HG03469 (cell line): ENCODE measurements at regions not wholly inside any gene's neighbourhood (a gene's known extent, or its start where the extent isn't known, plus 50 kb on each side); places are given as distances from the start of the nearest gene placed in this dataset.

Experiments
- ATAC-seq: cut with Tn5 transposase; IDR thresholded peaks from one replicate; pipeline ENCODE4 v1.9.1; 2021; ENCODE audit warnings: mild to moderate bottlenecking, moderate library complexity, moderate number of reproducible peaks; ENCODE audit not compliant: unreplicated experiment

DNA sequence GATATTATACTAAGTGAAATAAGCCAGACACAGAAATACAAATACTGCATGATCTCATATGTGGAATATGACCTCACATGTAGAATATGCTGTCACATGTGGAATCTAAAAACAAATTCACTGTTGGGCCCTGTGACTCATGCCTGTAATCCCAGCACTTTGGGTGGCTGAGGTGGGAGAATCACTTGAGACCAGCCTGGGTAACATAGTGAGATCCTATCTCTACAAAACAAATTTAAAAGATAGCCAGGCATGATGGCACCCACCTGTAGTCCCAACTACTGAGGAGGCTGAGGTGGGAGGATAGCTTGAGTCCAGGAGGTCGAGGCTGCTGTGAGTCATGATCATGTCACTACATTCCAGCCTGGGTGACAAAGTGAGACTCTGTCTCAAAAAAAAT lies 160.3 kb downstream of the PTEN start:
- no peak for ATAC-seq

DNA sequence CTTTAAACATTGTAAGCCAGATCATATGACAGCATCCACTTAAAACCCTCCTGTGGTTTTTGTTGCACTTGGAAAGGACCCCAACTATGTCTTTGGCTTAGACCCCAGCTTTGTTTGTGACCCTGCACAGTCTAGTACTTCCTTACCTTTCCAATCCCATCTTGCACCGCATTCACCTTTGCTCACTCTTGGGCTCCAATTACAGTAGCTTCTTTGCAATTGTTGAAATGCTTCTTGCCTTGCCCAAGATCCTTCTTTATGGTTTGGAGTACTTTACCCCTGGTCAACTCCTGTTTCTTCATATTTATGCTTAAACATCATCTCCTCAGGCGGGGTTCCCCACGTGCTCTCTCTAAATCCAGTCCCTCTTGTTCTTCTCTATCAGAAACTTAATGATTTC lies 162.6 kb downstream of the PTEN start:
- no peak for ATAC-seq

DNA sequence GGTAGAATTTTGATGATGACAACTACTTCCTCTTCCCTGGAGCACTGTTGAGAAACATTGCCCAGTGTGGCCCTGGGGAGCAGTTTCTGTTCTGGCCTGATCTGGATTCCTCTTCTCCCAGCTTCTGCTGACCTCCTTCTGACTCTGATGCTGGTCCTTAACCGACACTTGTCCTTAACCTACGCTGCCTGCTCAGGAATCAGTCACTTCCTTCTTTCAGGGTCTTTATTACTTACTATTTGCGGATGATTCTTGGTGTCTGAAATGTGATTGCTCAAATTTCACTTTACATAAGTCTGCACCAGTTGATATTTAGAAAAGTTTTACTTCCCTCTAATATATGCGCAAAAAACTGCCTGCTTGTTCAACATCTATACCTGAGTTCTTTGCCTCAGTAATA lies 164.1 kb downstream of the PTEN start:
- ATAC-seq = no peak

DNA sequence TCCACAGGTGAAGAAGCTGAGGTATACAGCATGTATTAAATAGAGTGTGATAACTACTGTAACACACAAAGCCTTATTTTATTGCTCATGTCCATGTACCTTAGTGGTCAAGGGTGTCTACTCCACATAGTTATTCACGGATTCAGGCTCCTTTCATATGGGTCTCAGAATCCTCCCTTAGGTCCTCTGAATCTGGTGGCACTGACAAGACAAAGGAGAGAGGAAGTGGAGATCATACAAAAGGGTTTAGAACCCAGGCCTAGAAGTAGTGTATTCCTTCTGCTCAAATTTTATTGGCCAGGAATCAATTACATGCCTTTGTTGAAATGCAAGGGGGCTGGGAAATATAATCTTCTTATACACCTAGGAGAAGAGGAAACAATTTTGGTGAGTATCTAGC lies 164.6 kb downstream of the PTEN start:
- no peak for ATAC-seq

DNA sequence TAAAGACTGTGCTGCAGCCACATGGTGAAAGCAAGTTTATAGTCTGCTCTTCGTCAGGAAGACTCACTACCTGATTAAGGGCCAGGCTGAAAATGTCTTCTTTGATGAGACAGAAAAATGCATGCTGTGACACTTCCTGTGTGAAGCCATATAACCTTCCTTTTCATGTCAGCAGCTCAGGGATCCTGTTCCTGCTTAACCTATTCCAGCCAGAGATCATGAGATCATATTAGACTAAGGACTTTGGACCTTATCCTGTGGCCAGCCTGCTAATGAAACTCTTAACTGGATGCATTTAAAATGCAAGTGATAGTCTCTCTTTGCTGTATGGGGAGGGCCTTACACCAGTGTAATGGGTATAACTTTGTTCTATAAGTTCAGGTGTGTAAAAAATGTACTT lies 165.2 kb downstream of the PTEN start:
- no peak for ATAC-seq

DNA sequence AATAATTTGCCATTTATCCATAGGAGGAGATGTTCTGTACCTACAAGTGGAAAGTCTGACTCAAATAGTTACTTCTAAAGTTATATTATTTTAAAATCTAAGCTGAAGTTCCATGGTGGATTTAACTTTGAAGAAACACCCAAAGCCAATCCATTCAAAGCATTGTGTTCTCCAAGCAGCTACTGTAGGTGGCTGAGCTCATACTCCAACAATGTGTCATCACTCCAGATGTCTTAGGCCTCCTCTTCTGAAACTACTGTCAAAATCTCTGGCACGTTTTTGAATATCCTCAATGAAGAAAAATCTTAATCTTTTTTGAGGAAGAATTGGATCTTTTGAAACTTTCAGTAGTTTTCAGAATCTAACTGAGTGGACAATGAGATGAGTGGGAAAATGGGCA lies 169.1 kb downstream of the PTEN start:
- ATAC-seq = no peak

DNA sequence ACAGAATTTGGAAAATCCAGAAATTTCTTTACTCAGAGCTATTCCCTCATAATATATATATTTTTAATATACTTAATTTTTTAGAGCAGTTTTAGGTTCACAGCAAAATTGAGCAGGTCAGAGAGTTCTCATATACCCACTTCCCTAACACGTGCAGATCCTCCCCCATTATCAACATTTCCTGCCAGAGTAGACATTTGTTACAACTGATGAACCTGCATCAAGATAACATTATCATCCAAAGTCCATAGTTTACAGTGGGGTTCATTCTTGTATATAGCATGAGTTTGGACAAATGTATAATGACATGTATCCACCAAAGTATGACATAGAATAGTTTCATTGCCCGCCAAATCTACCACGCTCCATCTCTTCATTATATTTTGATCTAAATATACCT lies 170.0 kb downstream of the PTEN start:
- ATAC-seq = no peak

DNA sequence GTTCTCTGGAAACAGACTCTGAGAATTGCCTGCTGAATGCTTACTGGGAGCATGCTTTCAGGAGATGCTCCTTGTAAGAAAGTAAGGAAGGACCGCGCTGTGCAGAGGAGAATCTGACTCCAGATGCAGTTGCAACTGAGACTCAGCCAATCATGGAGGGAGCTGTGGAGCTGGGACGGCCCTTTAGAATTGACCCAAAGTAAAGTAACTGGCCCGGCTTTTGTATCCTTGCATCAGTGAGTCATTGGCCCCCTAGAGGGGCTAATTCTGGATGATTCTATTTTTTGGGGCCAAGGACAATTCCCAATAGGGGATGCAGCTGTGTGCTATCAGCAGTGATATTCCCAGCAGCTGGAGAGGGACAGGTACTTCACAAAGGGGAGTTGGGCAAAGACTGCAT lies 170.4 kb downstream of the PTEN start:
- no peak for ATAC-seq

DNA sequence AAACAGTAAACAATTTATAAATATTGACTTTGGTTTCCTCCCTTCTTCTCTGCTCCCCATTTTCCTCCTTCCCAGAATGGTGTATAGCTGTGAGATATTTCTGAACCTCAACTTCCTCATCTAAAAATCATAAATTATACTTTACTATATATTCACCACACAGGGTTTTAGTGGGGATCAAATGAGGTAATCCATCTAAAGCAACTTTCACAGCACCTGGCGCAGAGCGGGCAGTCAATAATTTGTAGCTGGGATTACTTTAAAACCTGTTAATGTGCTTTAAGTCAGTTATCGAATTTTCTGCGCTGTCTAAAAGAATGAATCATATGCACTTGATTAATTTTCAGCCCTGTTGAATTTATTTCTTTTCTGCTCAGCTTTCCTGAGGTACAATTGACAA lies 172.7 kb downstream of the PTEN start:
- no peak for ATAC-seq

DNA sequence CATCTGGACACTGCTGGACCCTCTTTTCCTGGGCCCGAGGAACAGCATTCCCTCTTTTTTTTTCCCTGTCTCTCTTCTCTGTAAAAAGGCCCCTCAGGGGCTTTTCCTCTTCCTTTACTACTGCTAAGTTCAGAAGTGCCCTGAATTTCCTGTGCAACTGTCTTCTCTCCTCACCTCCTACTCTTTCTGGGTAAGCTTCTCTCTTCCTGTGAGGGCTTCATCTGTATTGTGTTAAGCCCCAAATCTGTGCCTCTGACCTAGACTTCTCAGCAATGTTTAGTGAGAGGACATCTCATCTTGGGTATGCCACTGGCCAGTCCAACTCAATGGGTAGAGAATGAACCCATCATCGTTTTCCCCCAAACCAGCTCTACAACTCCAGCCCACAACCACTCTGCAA lies 174.2 kb downstream of the PTEN start:
- no peak for ATAC-seq

DNA sequence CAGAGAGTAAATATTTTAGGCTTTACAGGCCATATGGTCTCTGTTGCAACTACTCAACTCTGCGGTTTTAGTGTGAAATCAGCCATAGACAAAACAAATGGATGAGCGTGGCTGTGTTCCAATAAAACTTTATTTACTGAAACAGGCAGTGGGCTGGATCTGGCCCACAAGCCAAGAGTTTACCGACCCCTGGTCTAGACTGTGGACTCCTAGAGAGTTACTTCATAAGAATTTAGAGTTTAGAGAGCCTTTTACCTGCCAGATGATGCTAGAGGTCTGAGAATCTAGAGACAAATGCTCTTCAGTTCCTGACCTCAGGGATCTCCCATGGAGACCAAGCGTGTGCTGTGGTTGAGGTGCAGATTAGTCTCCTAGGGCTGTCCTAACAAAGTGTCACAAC lies 174.8 kb downstream of the PTEN start:
- ATAC-seq = no peak

DNA sequence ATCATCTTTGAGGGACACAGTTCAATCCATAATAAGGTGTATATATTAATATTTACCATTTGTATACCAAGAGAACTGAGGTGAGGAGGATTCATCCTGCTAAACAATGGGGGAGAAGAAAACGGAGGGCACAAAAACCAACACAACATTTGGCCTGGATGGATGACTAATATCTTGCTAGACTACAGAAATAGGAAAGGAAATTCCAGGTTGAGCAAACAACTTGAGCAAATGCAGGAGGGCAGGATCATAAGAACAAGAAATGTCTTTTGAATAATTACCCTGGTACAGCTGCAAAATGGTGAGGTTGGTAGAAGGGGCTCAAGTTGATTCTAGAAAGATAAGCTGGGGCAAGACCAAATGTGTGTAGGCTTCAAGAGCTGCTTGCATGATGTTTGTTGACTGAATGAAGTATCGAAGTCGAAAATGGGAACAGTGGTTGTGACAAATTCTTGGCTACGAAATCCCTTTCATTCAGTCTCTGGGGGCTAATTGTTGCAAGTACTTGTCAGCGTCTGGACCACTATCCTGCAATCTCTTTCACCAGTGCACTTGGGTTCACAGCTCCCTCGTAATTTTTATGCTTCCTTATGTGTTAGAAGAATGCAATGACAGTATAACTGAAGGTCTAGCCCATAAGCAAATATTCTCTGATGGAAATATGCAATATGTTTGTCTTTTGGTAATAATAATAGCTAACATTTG lies 176.2 kb downstream of the PTEN start:
- ATAC-seq = no peak

DNA sequence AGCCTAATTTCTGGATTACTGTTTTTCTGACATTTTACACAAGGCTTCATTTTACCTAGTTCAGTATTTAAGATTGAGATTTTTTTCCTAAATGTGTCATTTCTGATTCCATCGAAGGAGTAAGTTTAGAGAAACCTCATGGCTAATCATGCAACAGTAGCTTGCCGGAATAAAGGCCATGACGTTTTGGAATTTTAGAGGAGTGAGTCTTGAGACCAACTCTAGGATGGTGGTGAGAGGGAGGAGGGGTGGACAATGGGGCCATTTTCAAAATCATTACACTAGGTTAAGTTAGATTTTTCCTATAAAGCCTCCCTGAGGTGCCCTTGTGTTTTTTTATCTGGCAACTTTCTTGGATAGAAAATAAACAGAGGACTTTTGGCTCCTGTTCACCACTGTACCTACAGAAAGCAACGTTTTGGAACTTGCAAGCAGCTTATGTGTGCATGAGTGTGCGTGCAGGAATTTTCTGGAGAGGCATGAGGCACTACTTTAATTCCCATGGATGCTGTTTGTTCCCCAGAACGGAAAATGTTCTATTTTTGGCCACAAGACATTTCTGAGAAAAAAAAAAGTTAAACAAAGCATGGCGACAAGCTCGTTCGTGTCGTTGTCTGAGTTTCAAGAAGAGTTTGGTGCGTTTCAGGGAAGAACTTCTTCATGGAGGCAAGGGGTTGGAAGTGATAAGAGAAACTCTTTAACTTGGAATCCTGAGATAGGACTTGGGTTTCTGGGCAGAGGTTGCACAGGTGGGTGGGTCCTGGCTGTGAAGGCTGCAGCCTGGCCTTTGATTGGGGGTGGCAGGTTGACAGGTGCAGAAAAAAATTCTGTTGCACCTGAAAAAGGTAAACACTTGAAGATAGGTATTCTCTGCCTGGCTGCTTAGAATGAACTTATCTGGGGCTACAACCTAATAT lies 178.1 kb downstream of the PTEN start:
- ATAC-seq = no peak

DNA sequence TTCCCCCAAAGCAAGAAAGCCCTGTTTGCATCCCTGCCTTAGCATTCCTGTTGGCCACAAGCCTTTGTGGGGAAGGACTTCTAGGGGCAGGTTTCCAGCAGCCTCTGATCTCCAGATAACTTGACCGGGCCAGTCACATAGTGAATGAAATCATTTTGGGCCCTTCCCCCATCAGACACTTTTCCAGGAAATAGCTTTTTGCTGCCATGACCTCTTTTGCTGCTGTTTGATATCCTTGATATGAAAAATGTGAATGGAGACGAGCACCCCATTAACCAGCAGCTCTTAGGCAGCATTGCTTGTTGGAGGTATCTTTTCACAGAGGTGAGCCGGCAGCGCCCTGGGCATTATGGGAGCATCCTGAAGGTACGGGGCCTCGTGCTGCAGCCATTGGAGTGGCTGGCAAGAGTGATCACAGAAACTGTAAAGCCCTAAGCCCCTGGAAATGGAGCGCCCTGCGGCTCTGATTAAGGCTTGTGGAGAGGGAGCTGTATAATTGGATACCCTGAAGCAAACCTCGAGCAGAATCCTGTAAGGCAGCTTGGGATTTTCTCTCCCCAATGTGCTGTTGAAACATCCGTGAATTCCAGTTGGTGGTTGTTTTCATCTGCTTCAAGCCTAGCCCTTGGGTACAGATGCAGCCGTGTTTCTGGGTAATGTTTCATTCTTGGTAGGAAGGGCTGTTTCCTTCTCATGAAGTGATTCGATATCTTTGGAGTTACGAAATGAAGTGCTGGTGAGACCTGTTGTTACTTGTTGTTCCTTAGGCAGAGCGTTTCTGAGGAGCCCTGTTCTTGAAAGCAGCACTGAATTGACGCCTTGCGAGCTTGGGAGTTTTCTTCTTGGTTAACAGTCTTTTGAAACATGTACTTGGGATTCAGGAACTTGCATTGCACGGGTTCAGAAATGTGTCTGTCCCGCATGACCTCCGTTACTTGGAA lies 179.0 kb downstream of the PTEN start:
- ATAC-seq = no peak

DNA sequence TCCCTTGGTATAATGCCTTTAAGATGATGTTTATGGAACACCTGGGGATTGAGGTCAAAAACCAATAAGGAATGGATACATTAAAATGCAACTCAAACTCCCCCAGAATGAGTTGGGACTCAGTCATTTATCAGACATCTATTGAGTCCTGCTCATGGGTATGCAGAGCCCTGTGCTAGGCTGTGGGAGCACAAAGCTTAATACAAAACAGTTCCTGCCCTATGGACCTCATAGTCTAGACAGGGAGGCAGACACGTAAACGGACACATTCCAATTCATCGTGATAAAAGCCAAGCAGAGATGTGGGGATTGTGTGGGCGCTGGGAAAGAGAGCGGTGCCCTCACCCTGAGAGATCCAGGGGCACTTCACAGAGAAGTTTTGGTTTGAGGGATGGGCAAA lies 181.7 kb downstream of the PTEN start:
- no peak for ATAC-seq

DNA sequence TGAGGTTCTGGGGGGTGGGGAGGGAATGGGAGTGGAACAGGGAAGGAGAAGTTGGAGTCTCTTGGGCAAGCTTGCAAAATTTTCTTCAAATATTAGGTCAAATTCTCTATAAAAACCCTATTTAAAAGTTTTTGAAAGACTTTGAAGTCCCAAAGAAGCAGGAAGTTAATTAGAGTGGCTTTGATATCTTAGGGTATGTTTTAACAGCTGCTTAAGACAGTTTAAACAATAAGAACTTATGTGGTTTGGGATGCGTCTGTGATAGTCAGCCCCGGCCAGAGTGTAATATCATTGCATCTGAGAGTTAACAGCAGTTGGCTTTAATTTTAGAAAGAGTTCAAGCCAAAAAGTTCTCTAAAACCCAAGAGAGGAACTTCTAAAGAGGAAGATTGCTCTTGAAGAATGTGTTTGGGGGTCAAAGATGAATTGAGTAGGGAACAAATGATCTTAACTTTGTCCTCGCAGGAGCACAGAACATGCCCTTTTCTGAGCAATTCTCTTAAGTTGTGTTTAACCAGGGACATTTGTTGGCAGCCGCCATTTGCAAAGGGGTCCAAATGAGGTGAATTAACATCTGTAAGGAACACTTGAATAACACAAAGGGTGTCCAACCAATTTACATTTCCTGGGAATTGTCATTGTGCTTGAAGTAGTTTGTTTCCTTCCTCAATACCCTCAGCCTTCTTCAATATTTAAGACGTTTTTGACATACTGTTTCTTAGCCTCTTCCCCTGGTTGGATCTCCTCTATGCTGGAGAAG lies 182.4 kb downstream of the PTEN start:
- no peak for ATAC-seq

DNA sequence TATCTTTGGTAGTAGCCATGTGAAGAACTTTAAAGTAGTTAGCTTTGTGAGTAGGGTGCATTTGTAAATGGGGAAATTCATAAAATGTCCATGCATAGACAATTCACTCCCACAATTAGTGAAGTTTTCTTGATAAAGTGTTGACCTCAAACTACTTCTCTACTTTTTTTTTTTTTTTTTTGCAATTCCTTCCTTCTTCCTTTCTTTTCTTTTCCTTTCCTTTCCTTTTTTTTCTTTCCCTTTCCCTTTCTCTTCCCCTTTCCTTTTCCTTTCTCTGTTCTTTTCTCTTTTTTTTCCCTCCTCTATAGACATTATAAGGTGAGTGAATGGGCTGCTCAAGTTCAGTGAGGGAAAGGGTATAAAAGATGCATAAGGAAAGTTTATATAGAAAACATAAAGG lies 184.2 kb downstream of the PTEN start:
- ATAC-seq = no peak

DNA sequence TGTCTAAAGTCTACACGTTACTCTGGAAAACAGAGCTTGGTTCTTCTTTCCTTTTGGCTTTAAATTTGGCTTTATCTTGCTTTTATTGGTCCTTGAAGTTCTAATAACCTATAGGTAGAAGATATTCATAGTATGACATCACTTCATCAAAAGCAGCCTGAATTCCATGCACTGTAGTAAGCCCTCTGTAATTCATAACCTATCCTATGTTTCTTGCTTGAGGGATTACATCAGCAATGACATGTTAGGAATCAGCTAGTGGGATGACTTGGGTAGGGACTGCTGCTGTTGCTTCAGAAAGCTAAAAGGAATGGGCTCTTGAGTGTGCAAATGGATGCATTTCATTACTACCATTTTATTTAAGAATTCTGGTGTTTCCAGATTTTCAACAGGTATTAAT lies 184.9 kb downstream of the PTEN start:
- ATAC-seq = no peak

DNA sequence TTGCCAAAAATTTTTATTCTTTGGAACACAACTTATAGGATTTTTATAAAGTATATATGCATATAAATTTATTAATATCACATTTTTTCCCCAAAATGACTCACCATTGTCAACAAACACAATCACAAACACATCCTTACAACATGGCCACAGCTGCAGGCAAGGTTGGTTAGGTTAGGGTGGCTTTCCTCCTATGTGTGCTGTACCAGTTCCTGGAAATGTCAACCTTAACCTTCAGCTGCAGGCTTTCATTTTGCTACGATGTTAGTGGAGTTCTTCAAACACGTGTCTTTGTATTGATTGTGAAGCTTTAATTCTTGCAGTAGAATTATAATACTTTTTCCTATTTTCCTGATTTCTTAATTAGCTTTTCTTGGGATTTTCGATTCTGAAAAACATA lies 185.8 kb downstream of the PTEN start:
- ATAC-seq = no peak

DNA sequence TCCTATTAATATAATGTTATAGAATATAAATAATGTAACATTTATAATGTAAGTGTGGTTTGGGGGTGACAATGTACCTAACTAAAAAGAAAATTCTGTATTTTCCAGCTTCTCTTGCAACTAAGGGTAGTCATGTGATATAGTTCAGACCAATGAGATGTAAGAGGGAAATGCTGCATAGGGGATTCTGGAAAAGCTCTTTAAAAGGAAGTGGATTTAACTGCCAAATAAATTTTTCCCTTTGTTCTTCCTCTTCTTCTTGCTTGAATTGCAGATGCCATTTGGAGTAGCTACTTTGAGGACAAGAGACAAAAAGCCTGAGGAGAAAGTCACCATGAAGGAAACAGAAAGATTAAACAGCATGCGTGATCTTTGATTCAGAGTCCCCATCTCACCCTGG lies 194.3 kb downstream of the PTEN start:
- no peak for ATAC-seq

DNA sequence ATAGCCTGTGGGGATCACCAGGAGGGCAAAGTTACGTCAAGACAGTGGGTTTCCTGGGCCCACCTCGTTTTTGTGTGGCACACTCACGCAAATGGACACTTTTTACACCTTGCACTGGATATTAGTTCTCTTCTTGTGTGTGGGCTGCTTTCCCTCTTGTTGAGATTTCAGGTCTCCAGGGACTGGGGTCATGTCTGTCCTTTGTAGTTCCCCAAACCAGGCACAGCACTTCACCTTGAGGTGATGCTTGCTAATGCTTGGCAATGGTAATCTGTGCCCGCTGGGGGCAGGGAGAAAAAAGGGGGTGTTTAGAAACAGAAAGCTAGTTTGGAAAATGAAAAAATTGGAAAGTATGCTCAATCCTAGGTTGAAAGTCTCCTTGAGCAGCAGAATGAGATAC lies 195.3 kb downstream of the PTEN start:
- ATAC-seq = no peak
